ENCODE measurements at regions not wholly inside any gene's neighbourhood (a gene's known extent, or its start where the extent isn't known, plus 50 kb on each side); places are given as distances from the start of the nearest gene placed in this dataset.

DNA sequence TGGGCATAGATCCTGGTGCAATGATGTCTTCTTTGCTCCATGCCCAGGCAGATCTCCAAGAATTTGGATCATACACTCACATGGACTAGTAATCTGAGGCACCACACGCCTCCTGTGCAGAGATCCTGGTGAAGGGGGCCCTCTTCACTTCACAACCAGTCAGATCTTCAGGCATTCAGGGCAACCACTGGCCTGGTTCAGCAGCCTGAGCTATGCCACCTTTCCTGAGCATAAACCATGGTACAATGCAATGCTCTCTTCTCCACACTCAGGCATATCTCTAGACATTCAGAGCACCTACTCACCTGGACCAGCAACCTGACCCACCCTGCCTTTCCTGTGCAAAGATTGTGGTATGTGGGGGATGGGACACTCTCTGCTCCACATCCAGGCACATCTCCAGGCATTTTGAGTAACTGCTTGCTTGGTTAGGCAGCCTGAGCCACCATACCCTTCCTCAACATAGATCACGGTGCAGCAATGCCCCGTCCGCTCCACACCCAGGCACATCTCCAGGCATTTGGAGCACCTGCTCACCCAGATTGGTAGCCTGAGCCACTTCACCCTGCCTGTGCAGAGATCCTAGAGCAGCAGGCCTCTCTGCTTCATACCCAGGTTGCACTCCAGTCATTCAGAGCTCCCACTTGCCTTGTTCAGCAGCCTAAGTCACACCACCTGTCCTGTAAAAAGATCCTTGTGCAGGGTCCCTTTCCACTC is 532.2 kb upstream of the STEAP1 start:
- TF ChIP-seq, protein P1, sequence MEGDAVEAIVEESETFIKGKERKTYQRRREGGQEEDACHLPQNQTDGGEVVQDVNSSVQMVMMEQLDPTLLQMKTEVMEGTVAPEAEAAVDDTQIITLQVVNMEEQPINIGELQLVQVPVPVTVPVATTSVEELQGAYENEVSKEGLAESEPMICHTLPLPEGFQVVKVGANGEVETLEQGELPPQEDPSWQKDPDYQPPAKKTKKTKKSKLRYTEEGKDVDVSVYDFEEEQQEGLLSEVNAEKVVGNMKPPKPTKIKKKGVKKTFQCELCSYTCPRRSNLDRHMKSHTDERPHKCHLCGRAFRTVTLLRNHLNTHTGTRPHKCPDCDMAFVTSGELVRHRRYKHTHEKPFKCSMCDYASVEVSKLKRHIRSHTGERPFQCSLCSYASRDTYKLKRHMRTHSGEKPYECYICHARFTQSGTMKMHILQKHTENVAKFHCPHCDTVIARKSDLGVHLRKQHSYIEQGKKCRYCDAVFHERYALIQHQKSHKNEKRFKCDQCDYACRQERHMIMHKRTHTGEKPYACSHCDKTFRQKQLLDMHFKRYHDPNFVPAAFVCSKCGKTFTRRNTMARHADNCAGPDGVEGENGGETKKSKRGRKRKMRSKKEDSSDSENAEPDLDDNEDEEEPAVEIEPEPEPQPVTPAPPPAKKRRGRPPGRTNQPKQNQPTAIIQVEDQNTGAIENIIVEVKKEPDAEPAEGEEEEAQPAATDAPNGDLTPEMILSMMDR (IDR thresholded peaks at IDR 0.05) = no peak
- no peak for TF ChIP-seq POLR2A (IDR thresholded peaks at IDR 0.05)

Measured in prostate gland (tissue), 2 donors.